Stimulated activated CD8-positive, alpha-beta memory T cell treated with anti-CD3 and anti-CD28 coated beads, Interleukin-7, amount 100 ng/mL, for 1 hour (primary cell): ENCODE measurements at regions not wholly inside any gene's neighbourhood (a gene's known extent, or its start where the extent isn't known, plus 50 kb on each side); places are given as distances from the start of the nearest gene placed in this dataset.

ENCODE experiments used
- DNase-seq, 2 donors: peaks; one replicate each; pipeline ENCODE4 v3.0.0-alpha.2; 2020; ENCODE audit warnings: low read depth in 2 of 2

- no peak for DNase-seq
Observed at GRCh38 chr19:28977826-28978225, 235.1 kb downstream of the UQCRFS1 start.

DNA sequence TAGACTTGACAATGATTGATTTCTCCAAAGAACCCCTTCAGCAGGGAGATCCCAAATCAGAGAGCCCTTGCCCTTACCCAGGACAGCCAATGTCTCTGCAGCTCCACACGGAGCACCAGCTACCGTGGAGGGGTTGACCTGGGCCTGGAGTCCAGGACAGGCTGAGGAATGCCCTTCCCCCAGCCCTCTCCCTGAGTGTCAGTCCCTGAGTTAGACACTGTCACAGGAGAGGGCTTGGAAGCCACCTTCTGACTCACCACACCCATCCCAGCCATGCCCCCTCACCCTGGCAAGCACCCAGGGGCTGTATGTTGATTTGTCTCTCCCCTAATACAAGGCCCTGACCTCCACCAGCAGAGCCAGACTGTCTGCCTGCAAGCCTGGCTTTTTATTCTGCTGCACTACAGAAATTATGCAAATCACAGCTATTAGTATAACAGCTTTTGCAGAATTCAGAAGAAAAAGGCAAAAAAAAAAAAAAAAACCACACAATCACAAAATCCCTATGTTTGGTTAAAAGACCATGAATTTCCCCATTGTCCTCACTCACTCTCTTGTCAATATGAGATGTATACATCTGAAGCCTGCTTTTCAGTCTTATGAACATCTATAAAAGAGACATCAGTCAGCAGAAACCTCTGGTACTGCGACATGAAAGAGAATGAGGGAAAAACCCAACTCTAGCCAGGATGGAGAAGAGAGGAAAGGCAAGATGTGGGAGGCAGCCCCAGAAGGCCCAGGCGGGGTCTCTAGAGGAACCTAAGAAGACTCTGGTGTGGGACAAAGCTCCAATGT is 240.7 kb downstream of the UQCRFS1 start:
- no peak for DNase-seq

DNA sequence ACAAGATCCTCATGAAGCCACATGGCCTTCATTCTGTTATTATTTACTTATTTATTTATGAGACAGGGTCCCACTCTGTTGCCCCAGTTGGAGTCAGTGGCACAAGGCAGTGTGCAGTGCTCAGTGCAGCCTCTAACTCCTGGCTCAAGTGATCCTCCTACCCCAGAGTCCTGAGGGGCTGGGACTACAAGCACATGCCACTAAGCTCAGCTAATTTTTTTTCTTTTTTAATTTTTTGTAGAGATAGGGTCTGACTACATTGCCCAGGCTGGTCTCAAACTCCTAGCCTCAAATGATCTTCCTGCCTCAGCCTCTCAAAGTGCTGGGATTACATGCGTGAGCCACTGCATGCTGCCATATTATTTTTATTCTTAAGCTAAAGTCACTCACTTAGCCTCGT is 241.4 kb downstream of the UQCRFS1 start:
- no peak for DNase-seq

DNA sequence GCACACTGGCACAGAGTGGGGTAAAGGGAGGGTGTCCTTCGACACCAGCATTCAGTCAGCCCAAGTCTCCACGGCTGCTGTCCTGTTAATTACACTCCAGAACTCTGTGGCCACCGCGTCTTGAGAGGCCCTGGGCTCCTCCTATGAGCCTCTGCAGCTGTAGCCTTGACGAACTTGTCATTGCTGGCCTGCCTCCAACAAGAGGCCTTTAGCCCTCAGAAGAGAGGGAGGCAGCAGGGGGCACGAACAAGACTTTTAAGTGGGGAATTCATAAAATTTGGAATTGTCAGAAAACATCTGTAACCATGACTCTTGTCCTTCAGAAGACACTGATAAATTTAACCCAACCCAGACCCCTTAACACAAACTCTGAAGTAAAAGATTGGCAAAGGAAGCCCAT is 241.9 kb downstream of the UQCRFS1 start:
- no peak for DNase-seq

DNA sequence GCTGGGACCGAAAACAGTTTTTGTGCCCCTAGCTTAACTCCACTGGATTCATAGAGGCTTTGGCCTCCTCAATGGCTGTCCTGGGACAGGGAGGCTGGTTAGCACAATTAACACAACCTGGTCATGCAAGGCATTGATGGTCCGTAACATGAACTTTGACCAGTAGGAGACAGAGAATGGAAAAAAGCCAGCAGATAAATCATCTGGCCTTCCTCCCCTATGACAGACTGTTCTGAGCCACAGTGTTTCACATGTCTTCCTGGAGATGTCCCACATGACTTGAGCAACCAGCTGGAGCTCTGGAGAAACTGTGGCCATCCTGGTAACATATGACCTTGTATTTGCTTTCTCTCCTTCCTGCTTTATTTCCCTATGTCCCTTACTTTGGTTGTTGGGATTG is 244.2 kb downstream of the UQCRFS1 start:
- no peak for DNase-seq

- DNase-seq = no peak
Observed at GRCh38 chr19:28966737-28967399, 246.1 kb downstream of the UQCRFS1 start.

DNA sequence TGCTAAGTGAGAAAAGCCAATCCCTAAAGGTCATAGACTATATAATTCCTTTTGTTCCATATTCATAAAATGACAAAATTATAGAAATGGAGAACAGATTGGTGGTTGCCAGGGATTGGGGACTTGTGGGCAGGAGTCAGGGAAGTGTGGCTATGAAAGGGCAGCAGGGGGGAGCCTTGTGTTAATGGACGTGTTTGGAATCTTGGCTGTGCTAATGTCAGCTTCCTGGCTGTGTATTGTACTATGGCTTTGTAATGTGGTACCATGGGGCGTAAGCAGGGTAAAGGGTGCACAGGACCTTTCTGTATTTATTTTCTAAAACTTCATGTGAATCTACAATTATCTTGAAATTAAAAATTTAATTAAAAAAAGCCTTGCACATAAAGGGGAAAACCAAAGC is 248.5 kb downstream of the UQCRFS1 start:
- no peak for DNase-seq

DNA sequence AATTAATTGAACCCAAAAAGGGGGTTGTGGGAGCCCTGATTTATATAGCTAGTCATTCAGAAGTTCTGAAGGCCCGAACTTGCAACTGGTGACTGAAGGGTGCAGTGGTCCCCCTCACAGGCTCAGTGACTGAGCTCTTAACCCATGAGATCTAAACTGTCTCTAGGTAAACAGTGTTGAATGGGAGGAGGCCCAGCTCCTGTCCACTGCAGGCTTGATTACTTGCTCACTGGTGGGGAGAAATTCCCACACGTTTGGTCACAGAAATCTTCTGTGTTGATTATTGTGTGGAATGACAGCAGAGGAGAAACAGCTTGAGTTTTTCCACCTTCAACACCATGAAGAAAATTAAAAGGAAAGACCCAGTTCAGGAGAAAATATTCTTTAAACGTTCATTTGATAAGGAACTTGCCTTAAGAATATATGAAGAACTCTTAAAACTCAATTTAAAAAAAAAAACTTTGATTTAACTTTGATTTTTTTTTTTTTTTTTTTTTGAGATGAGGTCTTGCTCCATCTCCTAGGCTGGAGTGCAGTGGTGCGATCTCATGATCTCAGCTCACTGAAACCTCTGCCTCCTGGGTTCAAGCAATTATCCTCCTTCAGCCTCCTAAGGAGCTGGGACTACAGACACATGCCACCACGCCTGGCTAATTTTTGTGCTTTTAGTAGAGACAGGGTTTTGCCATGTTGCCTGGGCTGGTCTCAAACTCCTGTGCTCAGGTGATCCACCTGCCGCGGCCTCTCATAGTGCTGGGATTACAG is 249.3 kb downstream of the UQCRFS1 start:
- DNase-seq = no peak

DNA sequence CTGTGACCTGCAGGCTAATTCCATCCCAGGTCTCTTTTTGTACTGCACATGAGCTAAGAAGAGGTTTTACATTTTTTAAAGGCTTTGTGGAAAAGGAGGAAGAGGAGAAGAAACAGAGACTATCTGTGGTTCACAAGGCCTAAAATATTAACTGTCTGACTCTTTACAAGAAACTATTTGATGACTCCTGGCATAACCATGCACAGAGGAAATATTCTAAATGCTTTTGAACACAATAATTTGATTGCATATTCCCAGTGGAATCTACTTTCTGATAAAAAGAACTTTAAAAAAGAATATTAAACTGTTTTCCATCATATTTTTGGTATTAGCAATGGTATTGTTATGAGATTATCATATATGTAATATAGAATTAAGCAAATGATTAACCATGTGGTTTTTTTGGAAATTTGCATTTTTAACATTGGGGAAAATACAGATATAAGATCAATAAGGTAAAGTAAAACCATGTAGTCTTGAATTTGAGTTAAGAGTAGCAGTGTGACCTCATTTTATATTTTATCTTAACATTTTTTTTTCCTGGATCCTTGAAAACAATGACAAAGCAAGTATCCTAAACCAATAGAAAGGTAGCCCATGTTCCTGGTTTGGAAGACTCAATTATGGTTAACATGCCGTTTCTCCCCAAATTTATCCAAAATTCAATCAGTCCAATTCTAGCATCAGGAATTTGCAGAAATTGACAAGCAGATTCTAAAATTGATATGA is 251.0 kb downstream of the UQCRFS1 start:
- no peak for DNase-seq

DNA sequence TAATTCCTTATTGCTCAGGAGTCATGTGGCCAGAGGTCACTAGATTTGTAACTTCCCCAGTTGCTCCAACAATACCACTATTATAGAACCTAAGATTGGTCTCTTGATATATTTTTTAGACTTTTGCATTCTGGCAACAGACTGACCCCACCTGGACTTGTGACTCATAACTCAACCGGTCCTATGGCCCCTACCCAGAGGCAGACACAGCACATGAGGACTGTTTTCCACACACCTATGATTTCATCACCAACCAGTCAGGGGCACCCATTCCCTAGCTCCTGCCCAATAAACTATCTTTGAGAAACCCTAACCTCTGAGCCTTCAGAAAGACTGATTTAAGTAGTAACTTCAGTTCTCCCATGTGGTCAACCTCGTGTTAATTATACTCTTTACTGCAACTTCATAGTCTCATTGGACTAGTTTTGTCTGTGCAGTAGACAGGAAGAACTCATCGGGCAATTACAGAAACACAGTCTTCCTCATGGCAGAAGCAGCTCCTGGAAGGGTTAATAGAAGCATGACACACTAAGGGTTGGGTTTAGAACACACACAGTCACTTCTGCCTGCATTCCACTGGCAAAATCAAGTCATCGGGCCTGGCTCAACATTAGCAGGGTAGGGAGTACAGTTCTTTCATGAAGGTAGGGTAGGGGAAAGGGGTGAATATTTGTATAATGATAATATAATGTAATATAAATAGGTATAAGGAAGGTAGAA is 251.8 kb downstream of the UQCRFS1 start:
- DNase-seq = no peak

GRCh38 chr19:28960586-28960985 is 252.4 kb downstream of the UQCRFS1 start:
- DNase-seq = no peak

GRCh38 chr19:28956961-28957360 is 256.0 kb downstream of the UQCRFS1 start:
- no peak for DNase-seq

DNA sequence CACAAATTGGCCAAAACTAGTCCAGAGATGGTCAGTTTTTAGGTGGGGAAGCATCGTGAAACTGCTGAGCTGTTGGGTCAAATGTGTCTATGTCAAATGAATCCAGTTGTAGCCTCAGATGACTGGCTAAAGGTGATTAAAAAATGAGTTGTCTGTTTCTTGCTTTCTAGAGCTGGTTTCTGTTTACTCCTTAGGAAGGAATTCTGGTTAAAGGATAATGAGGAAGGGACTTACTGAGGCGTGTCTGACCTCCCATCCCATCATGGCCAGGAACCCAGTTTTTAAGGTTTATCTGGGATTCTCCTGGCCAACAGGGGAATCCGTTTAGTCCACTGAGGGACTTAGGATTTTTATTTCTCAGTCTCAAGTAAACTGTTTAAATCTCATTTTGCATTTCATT is 256.5 kb downstream of the UQCRFS1 start:
- no peak for DNase-seq

DNA sequence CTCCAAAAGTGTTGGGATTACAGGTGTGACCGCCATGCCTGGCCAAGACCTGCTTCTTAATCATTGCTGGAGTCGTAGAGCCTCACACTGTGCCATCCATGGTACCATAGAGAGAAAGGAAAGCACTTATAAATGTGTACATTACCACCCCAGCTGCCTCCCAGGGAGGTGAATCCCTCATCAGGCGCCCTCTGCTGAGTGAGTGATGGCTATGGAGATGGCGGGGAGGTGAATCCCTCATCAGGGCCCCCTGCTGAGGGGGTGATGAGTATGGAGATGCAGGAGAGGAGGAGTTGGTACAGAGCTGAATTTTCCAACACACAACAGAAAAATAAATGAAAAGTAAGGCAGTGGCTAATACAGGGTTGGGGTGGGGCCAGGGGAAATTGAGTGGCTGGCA is 263.4 kb downstream of the UQCRFS1 start:
- no peak for DNase-seq

DNA sequence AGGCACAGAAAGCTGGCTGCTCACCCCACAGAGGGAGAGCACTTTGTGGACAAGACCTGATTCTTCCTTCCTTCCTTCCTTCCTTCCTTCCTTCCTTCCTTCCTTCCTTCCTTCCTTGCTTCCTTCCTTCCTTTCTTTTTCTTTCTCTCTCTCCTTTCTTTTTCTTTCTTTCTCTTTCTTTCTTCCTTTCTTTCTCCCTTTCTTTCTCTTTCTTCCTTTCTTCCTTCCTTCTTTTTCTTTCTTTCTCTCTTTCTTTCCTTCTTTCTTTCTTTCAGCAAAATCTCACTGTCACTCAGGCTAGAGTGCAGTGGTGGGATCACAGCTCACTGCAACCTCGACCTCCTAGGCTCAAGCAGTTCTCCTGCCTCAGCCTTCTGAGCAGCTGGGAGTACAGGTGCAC is 263.9 kb downstream of the UQCRFS1 start:
- no peak for DNase-seq

- DNase-seq = no peak
Observed at GRCh38 chr19:28948566-28948965, 264.4 kb downstream of the UQCRFS1 start.

DNA sequence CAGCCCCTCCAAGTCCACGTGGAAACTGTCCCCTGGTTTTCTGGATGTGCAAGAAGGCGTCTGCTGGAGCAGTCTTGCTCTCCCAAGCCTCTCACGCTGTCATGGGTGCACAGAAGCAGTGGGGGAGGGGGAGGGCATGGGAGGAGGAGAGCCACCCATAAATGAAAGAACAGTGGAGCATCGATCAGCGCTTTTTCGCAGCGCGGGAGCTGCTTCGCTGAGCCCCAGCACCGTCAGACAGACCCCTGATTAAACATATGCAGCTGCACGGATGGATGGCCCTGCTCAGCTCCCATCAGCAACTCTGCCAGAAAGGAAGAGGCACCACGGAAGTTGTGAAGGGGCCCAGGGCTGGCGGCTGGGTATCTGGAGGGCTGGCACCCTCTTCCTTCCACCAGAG is 264.9 kb downstream of the UQCRFS1 start:
- no peak for DNase-seq

DNA sequence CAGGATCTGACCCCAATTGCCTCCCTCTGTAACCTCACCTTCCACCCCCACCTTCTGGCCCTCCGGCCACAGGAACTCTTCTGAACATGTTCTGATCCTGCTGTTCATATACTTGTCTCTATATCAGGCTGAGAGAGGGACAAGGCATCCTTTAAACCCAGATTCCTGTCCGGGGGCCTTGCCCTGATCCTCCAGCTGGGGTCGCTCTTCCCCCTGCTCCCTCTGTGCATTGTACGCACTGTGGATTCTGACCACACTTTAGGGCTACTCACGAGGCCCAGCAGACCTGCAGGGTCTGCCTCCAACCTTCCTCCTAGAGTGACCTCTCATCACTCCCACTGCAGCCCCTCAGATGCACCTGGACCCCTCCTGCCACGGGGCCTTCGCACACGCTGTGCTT is 269.3 kb downstream of the UQCRFS1 start:
- DNase-seq = no peak

GRCh38 chr19:28941833-28942232 is 271.1 kb downstream of the UQCRFS1 start:
- no peak for DNase-seq

- DNase-seq = no peak
Observed at GRCh38 chr19:28940751-28941500, 272.0 kb downstream of the UQCRFS1 start.

- DNase-seq = no peak
Observed at GRCh38 chr19:28939236-28939635, 273.7 kb downstream of the UQCRFS1 start.
